Ovary (tissue), 7 donors: ENCODE measurements at regions not wholly inside any gene's neighbourhood (a gene's known extent, or its start where the extent isn't known, plus 50 kb on each side); places are given as distances from the start of the nearest gene placed in this dataset.

Experiments
- DNase-seq, 5 donors: peaks; one replicate each; pipeline ENCODE4 v3.0.0-alpha.2; 2019 to 2020
- H3K27ac ChIP-seq, 2 donors: fragments of 200-600 bp; one replicate each; pipeline versions ENCODE4 v1.5.1 to v1.8.0; 2019 to 2022
- H3K27me3 ChIP-seq: fragments of 200-600 bp; one replicate; pipeline ENCODE4 v1.8.0; 2022
- H3K36me3 ChIP-seq: fragments of 200-600 bp; sonication (generic); one replicate; pipeline ENCODE4 v1.5.1; 2019
- H3K4me1 ChIP-seq: one replicate; pipeline ENCODE4 v1.8.1; 2013; ENCODE audit warnings: mild to moderate bottlenecking, moderate library complexity; ENCODE audit not compliant: insufficient read depth
- H3K4me3 ChIP-seq: fragments of 200-600 bp; sonication (generic); one replicate; pipeline ENCODE4 v1.5.1; 2017
- H3K9me3 ChIP-seq, 2 donors: fragments of 200-600 bp in 1 of 2; sonication (generic) in 1 of 2; one replicate each; pipeline versions ENCODE4 v1.5.1 to v1.8.1; 2013 to 2019; ENCODE audit warnings: mild to moderate bottlenecking in 1 of 2, moderate library complexity in 1 of 2
- EP300 ChIP-seq: sonication (generic); formaldehyde crosslinking; IDR thresholded peaks from one replicate; pipeline ENCODE4 v1.6.1; 2017; ENCODE audit warnings: antibody characterized with exemption
- POLR2A ChIP-seq: fragments of 450-650 bp; IDR thresholded peaks from one replicate; pipeline ENCODE4 v1.6.1; 2017; ENCODE audit warnings: antibody characterized with exemption, mild to moderate bottlenecking, moderate library complexity
- WGBS, 3 donors: extraction: QIAGEN DNeasy Blood & Tissue Kit in 1 of 3; methylation state at CpG; one replicate each; pipeline versions ENCODE4 v1.1.5 to v1.1.7; 2013 to 2017; 5-methylcytosine and 5-hydroxymethylcytosine counted together
- intact Hi-C, 4 donors: fragments of 100-400 bp; cut with DNase I; formaldehyde crosslinking; loops; one replicate each; pipeline versions ENCODE4 v1.11.0 to v1.15.1; 2022 to 2023
- TF ChIP-seq, protein P1 (sequence below), 3 donors: fragments of 450-650 bp in 2 of 3; fragments of 200-600 bp in 1 of 3; IDR thresholded peaks; one replicate each; pipeline versions ENCODE4 v1.5.1 to v1.8.0; 2016 to 2022; ENCODE audit warnings: antibody characterized with exemption in 3 of 3, mild to moderate bottlenecking in 1 of 3
- donor health status: DM: no; HTN: no; CAD: no; lungs with moderate emphysema.
- donor health status: DM: no; HTN: no; CAD: no.
- donor health status: Bipolar disorder and iron deficiency.
- donor health status: DM: no; HTN: no; CAD: no.
- donor health status: DM: yes; HTN: yes; CAD: no.

DNA sequence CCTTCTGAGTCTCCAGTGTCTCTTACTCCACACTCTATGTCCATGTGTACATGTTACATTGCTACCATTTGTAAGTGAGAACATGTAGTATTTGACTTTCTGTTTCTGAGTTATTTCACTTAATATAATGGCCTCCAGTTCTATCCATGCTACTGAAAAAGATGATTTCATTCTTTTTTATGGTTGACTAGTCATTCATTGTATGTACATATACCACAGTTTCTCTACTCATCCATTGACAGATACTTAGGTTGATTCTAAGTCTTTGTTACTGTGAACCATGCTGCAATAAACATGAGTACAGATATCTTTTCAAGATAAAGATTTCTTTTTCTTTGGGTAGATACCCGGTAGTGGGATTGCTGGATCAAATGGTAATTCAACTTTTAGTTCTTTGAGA is 107.1 kb upstream of the CHD1 start:
- WGBS, 3 donors = 87 to 93% (median 91%) methylated on average over 1 of the region's 1 CpG

DNA sequence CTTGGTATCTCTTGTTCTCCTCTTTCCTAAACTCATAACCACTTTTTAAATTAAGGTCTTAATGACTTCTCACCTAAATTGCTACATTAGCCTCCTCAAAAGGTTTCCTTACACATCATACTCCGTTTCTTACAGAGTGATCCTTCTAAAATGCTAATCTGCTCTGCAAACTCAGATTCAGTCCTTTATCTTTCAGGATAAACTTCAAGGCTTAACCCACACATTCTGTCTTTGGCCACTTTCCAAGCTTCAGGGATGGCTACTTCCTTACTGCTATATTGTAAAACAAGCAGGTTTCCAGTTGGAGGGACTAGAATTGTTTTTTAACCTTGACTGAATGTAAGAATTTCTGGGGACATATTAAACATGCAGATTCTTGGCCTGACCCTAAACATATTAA is 105.5 kb upstream of the CHD1 start:
- 54 to 66% (median 56%) methylated on average over 1 of the region's 1 CpG for WGBS, 3 donors
- intact Hi-C loops = loop anchor here (5.0 to 10.0 kb wide), 2 partner anchors 127 to 130 kb away; no protein-coding TSS in a partner anchor
- no peaks in the 10 kb centered on the region for H3K36me3 ChIP-seq
- H3K4me1 ChIP-seq = peaks cover 6% of the 10 kb centered on the region
- H3K9me3 ChIP-seq = no peaks in the 10 kb centered on the region
- no peak for DNase-seq
- H3K27ac ChIP-seq = no peak overlapping the region
- no peaks in the 10 kb centered on the region for H3K27me3 ChIP-seq
- no peak overlapping the region for H3K4me3 ChIP-seq
- no peak for TF ChIP-seq POLR2A

More for the DNA sequence above, 107.1 kb upstream of the CHD1 start:
- TF ChIP-seq POLR2A (no peak), EP300 (no peak)
- TF ChIP-seq, protein P1, sequence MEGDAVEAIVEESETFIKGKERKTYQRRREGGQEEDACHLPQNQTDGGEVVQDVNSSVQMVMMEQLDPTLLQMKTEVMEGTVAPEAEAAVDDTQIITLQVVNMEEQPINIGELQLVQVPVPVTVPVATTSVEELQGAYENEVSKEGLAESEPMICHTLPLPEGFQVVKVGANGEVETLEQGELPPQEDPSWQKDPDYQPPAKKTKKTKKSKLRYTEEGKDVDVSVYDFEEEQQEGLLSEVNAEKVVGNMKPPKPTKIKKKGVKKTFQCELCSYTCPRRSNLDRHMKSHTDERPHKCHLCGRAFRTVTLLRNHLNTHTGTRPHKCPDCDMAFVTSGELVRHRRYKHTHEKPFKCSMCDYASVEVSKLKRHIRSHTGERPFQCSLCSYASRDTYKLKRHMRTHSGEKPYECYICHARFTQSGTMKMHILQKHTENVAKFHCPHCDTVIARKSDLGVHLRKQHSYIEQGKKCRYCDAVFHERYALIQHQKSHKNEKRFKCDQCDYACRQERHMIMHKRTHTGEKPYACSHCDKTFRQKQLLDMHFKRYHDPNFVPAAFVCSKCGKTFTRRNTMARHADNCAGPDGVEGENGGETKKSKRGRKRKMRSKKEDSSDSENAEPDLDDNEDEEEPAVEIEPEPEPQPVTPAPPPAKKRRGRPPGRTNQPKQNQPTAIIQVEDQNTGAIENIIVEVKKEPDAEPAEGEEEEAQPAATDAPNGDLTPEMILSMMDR (IDR thresholded peaks at IDR 0.05) = no peak
- Histone ChIP-seq H3K4me1 (peaks cover 6% of the 10 kb centered on the region), H3K36me3 (no peaks in the 10 kb centered on the region), H3K9me3 (no peaks in the 10 kb centered on the region), H3K27me3 (no peaks in the 10 kb centered on the region), H3K4me3 (no peak overlapping the region), H3K27ac (no peak overlapping the region)
- intact Hi-C loops = loop anchor here in 2 of 4 donors (10.0 kb wide), 1 partner anchor 131 kb away; no protein-coding TSS in a partner anchor
- DNase-seq = no peak

DNA sequence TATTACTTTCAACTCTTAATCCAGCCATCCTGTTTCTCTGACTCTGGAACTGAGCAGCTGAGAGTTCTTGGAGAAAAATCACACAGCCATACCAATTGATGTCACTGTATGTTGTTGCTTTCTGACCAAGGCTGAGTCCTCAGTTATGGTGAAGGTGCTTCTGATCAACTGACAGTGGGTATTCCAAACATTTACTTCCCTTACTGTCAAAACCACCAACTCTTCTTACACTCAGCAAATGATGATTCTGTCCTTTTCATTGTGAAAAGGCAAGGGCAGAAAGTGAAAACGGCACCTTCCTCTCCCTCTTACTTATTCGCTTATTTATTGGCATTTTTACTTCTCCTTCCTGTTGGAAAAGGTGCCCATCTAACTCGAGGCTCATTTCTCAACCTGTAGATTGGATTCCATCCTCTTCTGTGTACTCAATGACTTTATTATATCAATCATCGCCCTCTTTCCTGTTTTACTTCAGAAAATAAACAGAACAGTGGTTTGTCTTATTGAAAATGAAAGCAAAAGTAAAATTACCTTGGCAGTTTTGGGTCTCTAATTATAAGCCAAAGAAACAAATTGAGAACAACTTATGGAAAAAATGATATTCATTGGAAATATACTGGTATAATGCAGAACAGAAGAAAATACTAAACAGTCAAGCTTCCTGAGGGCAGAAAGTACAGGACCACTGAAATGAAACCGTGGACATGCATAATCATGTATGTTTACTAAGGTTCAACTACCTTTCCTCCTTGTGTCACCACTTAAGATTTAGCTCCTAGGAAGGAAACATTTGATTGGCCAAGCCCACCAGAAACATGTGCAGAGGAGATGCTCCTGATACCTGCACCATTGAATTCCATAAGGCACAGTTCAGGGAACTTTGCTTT is 104.5 kb upstream of the CHD1 start:
- Histone ChIP-seq H3K4me1 (peaks cover 6% of the 10 kb centered on the region), H3K36me3 (no peaks in the 10 kb centered on the region), H3K27ac (peak overlapping the region; percentile 41 to 55), H3K27me3 (no peaks in the 10 kb centered on the region), H3K4me3 (peak overlapping the region; percentile 1), H3K9me3 (no peaks in the 10 kb centered on the region)
- WGBS, 3 donors = 19 to 37% (median 27%) methylated on average over 5 of the region's 5 CpGs
- TF ChIP-seq POLR2A (no peak), EP300 (no peak)
- TF ChIP-seq, protein P1 (IDR thresholded peaks at IDR 0.05) = no peak
- DNase-seq = no peak
- intact Hi-C loops = loop anchor here (5.0 to 10.0 kb wide), 2 partner anchors 126 to 128 kb away; no protein-coding TSS in a partner anchor

DNA sequence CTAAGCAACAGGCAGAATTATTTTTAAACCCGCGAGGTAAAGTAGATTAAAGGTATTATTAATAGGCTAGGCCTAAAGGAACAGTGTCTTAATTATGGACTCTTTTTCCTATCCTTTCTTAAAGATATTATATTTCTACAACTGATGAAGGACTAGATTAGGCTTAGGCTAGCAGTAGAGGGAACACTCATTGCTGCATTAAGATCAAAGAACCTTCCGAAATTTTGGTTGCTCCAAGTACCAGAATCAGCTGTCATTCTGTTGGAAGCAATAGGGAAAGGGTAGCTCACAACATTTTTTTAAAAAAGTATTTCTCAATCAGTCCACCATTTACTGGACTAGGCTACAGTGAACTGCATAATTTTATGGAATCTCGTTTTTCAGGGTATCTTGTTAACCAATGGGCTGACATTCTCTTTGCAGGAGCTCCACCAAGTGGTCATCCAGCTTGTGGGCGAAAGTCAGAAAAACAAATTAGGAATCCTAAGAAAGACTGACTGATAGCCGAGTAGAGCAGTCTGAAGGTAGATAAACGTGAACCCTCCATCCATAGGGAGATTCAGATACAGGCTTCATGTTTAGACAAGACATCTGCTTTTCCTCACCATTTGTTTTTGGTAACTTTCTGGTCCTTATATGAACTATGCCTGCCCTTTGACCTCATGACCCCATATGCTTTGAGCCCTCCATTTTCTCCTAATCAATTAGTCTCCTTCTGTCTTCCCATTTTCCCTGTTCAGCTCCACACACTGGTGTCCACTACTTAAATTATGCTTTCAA is 103.6 kb upstream of the CHD1 start:
- Histone ChIP-seq H3K36me3 (no peaks in the 10 kb centered on the region), H3K4me3 (peak overlapping the region; percentile 1), H3K27me3 (no peaks in the 10 kb centered on the region), H3K4me1 (peaks cover 6% of the 10 kb centered on the region), H3K9me3 (no peaks in the 10 kb centered on the region), H3K27ac (peak overlapping the region; percentile 41 to 55)
- DNase-seq = peak; percentile 40 to 72 (median 52)
- WGBS, 3 donors = 37 to 39% (median 37%) methylated on average over 7 of the region's 7 CpGs
- TF ChIP-seq, protein P1 (IDR thresholded peaks at IDR 0.05) = peak; percentile 19 to 59 (median 57)
- TF ChIP-seq EP300 = no peak
- intact Hi-C loops = loop anchor here (5.0 to 10.0 kb wide), 2 partner anchors 125 to 128 kb away; no protein-coding TSS in a partner anchor
